GM19351 (cell line): ENCODE measurements at regions not wholly inside any gene's neighbourhood (a gene's known extent, or its start where the extent isn't known, plus 50 kb on each side); places are given as distances from the start of the nearest gene placed in this dataset.
"Not testable (repeated sequence)": the region's sequence is repeated elsewhere in the genome, so short reads cannot be mapped to it uniquely, and the experiment has no call there.

Source experiments
- ATAC-seq: cut with Tn5 transposase; IDR thresholded peaks from one replicate; pipeline ENCODE4 v1.9.1; 2021; ENCODE audit warnings: mild to moderate bottlenecking, moderate library complexity; ENCODE audit not compliant: unreplicated experiment

- ATAC-seq = no peak
These were observed 50.0 kb upstream of the RASGRP1 start for GRCh38 chr15:38614621-38615020.

DNA sequence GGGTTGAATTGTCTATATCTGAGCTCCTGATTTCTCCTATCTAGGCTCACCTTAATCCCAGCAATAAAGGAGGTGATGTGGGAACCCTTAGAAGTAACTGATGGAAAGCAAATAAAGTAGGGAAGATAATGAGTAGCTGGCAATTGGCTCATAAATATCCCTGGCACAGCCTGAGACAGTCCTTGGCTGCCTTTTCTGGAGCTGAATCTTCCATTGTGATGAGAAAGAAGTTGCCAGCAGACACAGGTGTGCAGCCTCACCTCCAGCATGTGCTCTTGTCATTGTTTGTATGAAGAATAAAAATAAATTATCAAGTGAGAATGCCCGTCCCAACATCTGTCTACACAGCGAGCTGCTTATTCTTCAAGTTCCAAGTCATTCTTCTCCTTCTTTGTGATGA is 53.2 kb upstream of the RASGRP1 start:
- ATAC-seq = no peak

DNA sequence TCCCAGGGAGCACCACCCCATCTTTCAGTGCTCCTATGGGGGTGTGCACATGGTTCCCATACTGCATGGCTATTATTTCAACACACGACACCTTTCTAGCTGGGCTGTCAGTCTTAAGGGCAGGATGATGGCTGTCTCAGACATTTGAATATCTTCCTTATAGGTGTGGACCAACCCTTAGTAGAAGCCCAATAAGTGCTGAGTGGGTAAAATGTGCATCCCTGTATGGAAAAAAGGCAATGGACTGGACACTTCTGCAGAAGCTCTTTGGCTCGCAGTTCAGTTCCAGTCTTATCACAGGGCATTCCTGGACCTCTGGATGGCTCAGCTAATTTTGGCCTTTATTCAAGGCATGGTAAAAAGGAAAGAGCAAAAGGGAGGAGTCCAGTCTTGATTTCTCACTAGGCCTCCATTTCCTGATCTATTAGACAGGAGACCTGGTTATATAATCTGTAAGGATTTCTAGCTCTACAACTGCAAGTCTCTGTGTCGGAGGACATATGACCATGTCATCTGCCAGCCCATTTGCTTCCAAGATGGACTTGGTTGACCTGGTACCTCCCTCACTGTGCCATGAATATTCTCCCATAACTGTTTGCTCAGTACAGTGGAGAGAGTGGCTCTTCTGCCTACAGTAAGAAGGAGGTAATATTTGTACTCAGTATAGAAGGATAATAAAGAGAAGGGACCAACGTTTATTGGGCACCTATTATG is 53.8 kb upstream of the RASGRP1 start:
- ATAC-seq = no peak

GRCh38 chr15:38620098-38620497 is 55.5 kb upstream of the RASGRP1 start:
- no peak for ATAC-seq

- no peak for ATAC-seq
These were observed 56.4 kb upstream of the RASGRP1 start for GRCh38 chr15:38620851-38621594.

DNA sequence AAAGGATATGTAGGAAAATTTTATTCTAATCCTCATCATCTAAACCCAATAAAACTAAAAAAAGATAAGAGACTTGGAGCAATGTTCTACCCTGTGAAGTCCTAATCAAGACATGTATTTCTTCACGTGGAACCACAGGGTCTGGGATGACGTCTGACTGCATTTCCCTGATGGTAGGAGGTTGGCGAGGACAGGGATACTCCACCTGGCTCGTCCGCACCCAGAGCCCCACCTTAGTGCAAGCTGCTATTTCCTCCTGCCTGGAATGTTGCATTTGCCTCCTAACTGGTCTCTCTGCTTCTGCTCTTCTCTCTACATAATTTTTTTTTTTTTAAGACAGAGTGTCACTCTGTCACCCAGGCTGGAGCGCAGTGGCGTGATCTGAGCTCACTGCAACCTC is 57.7 kb upstream of the RASGRP1 start:
- no peak for ATAC-seq

GRCh38 chr15:38622908-38623307 is 58.3 kb upstream of the RASGRP1 start:
- no peak for ATAC-seq

GRCh38 chr15:38623744-38624143 is 59.1 kb upstream of the RASGRP1 start:
- ATAC-seq = no peak

DNA sequence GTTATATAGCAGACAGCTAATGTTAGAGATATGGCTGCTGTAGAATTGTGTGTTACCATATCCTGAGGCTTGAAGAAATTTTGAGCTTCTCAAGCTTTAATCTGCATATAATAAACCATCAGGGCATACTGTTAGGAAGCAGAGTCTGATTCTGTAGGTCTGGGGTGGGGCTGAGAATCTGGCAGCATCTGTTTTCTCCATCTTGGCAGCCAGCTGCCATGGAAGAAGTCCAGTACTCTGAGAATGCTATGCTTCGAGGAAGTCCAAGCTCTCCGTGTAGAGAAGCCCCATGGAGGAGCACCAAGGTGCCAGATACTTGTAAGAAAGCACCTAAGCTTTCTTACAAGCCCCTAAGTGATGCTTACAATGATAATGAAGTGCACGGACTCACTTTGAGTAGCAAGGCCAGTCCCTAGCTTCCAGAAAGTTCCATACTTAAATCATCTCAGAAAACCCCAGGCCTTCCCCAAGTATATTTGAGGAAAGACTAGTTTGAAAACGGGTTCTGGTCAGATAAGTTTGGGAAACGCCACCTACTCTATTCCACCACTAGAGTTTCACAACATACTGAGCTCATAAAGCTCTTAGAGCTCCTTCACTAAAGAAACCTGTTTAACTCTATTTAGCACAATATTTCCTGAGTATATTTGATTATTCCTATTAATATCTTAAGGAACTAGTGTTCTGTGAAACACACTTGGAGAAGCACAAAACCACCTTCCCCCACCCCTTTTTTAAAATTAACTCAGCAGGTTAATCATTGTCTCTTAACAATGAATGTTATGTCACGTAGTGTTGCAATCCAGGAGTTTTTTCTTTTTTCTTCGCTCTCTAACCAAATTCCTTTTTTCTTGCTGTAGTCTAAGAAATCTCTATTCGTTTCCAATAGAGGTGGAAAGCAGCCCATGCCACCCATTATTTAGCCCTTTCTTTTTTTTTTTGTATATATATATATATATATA is 59.9 kb upstream of the RASGRP1 start:
- ATAC-seq = no peak

DNA sequence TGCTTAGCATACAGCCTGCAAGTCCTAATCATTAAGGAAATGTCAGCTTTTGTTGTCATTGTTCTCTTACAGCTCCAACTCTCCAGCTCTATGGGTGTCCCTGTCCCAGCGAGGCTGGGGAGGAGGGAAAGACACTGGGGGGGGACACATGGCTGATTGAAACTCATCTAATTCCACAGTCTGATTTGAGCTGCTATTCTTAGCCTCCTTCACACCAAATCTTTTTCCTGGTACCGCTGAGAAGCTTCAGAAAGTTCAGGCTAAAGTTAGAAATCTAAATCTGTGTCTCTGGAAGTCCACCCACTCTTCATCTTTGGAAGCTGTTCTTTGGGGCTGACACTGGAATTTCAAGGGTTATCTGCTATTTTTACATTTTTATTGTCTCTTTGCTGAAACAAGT is 61.3 kb upstream of the RASGRP1 start:
- ATAC-seq = no peak

DNA sequence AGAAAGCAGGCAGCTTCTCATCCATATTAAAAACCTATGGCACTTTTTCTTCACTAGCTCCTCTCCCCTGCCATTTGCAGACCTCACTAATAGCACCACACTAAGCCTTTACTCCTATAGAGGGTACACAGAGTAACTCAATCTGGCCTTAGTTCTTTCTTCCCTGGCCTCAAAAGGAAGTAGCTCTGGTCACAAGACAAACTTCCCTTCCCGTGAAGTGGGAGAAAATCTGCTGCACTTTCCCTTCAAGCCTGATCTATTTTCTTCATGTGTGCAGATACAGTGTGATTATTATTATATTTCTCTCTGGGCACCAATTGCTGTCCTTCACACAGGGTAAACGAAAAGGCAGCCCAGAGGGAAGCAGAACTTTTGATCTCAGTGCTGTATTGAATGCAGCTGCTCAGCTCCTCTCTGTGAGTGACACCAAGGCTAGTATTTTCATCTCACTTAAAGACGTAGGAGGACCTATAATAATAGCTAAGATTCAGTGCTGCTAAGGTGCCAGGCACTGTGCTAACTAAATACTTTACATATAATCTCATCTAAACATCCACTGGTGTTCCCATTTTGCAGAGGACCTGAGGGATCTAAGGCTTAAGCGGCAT is 61.9 kb upstream of the RASGRP1 start:
- no peak for ATAC-seq

DNA sequence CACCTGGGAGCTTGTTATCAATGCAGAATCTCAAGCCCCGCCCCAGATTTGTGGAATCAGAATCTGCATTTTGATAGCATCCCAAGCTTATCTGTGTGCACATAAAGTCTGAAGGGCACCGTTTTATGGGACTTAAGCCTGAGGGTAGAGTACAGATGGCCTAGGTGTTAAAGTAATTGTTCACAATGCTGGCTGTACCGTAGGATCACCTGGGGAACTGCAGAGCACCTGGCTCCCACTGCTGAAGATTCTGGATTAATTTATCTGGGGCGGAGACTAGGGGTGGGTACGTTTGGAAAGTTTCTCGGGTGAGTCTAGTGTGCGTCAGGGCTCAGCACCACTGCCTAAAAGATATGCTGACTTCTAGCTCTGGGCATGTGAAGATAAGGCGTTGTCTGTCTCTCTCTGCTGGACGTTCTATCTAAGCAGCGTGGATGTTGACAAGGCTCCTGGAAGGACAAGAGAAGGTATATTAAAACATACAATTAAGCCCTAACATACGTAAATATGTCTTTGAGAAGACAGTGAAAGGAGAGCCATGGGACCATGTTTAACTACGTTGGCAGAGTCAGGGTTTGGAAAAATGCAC is 63.2 kb upstream of the RASGRP1 start:
- ATAC-seq = no peak

GRCh38 chr15:38631119-38632075 is 66.8 kb upstream of the RASGRP1 start:
- no peak for ATAC-seq

- ATAC-seq = no peak
These were observed 70.6 kb upstream of the RASGRP1 start for GRCh38 chr15:38635170-38635569.

GRCh38 chr15:38636597-38636996 is 72.0 kb upstream of the RASGRP1 start:
- ATAC-seq = no peak

DNA sequence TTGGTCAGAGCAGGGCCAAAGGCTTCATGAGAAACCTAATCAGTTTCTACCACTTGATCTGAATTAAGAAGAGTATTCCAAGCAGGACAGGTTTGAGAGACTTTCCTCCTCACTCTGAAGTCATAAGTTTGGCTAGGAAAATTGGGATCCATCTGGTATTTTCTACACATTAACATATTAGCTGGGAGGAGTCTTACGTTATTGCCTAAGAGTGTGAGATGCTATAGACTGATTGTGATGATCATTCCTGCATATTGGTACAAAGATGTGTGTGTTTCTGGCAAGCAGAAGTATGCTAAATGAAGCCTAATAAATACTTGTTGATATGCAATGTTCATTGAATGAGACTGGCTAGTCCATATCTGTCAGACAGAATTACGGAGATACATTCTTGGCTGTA is 73.5 kb upstream of the RASGRP1 start:
- ATAC-seq = no peak

GRCh38 chr15:38638811-38639210 is 74.2 kb upstream of the RASGRP1 start:
- no peak for ATAC-seq

GRCh38 chr15:38642689-38643270 is 78.2 kb upstream of the RASGRP1 start:
- peak; percentile 69 for ATAC-seq

DNA sequence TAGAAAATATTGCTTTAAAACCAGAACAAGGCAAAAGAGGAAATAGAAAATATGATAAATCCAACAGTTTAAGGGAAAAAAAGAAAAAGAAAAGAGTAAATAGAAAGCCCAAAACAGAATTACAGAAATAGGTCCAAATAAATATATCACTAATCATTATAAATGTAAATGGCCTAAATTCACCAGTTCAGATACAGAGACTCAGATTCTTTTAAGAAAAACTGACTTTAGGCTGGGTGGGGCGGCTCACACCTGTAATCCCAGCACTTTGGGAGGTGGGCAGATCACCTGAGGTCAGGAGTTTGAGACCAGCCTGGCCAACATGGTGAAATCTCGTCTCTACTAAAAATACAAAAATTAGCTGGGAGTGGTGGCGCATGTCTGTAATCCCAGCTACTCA is 79.7 kb upstream of the RASGRP1 start:
- not testable (repeated sequence) for ATAC-seq
